ENCODE measurements at regions not wholly inside any gene's neighbourhood (a gene's known extent, or its start where the extent isn't known, plus 50 kb on each side); places are given as distances from the start of the nearest gene placed in this dataset.

GRCh38 chr4:149202117-149202516, 613.5 kb downstream of the IQCM start:
- H3K27ac Mint-ChIP-seq = no peak overlapping the region
- H3K9me3 Mint-ChIP-seq = peaks cover 11 to 12% of the 10 kb centered on the region in 2 donors
- no CpG with 5 or more reads among the region's 1 CpG for WGBS (ENCODE audit: insufficient coverage)
- H3K27me3 Mint-ChIP-seq (ENCODE audit: low read depth in 2 of 2) = no peaks in the 10 kb centered on the region
- H3K4me3 Mint-ChIP-seq = no peak overlapping the region
- intact Hi-C loops (cut with micrococcal nuclease) = no loop called here
- no peaks in the 10 kb centered on the region for H3K4me1 Mint-ChIP-seq
- H3K36me3 Mint-ChIP-seq = no peaks in the 10 kb centered on the region
- Histone ChIP-seq H3K9me3 (ENCODE audit: control insufficient read depth, insufficient read depth, low read length) (no peaks in the 10 kb centered on the region), H3K27me3 (ENCODE audit: control insufficient read depth, insufficient read depth, low read length) (no peaks in the 10 kb centered on the region), H3K27ac (ENCODE audit: low read length) (no peak overlapping the region), H3K36me3 (ENCODE audit: control insufficient read depth, insufficient read depth, low read length) (no peaks in the 10 kb centered on the region), H3K4me1 (ENCODE audit: control insufficient read depth, insufficient read depth, low read length) (no peaks in the 10 kb centered on the region), H3K4me3 (ENCODE audit: low read length) (no peak overlapping the region)
- no peak for ATAC-seq
- no peak for TF ChIP-seq CTCF (IDR thresholded peaks at IDR 0.05)
- DNase-seq = no peak

- intact Hi-C loops (cut with micrococcal nuclease) = no loop called here
Measured at GRCh38 chr4:149199594-149199993, 616.0 kb downstream of the IQCM start.

GRCh38 chr4:149194061-149194460, 621.6 kb downstream of the IQCM start:
- no peak overlapping the region for H3K4me3 Mint-ChIP-seq
- H3K36me3 Mint-ChIP-seq = no peaks in the 10 kb centered on the region
- H3K4me1 Mint-ChIP-seq = no peaks in the 10 kb centered on the region
- Histone ChIP-seq H3K4me1 (ENCODE audit: control insufficient read depth, insufficient read depth, low read length) (no peaks in the 10 kb centered on the region), H3K27me3 (ENCODE audit: control insufficient read depth, insufficient read depth, low read length) (no peaks in the 10 kb centered on the region), H3K36me3 (ENCODE audit: control insufficient read depth, insufficient read depth, low read length) (no peaks in the 10 kb centered on the region), H3K9me3 (ENCODE audit: control insufficient read depth, insufficient read depth, low read length) (no peaks in the 10 kb centered on the region), H3K4me3 (ENCODE audit: low read length) (no peak overlapping the region), H3K27ac (ENCODE audit: low read length) (no peak overlapping the region)
- H3K9me3 Mint-ChIP-seq = peaks cover 4% of the 10 kb centered on the region in 2 donors
- H3K27me3 Mint-ChIP-seq (ENCODE audit: low read depth in 2 of 2) = no peaks in the 10 kb centered on the region
- no peak for DNase-seq
- H3K27ac Mint-ChIP-seq = no peak overlapping the region
- no peak for TF ChIP-seq CTCF (IDR thresholded peaks at IDR 0.05)
- ATAC-seq = no peak
- intact Hi-C loops (cut with micrococcal nuclease) = no loop called here
- WGBS (ENCODE audit: insufficient coverage) = 50% methylated on average over 1 of the region's 1 CpG

More at GRCh38 chr4:149199594-149199993, 616.0 kb downstream of the IQCM start:
- Histone ChIP-seq H3K4me1 (ENCODE audit: control insufficient read depth, insufficient read depth, low read length) (no peaks in the 10 kb centered on the region), H3K9me3 (ENCODE audit: control insufficient read depth, insufficient read depth, low read length) (no peaks in the 10 kb centered on the region), H3K27me3 (ENCODE audit: control insufficient read depth, insufficient read depth, low read length) (no peaks in the 10 kb centered on the region), H3K36me3 (ENCODE audit: control insufficient read depth, insufficient read depth, low read length) (no peaks in the 10 kb centered on the region), H3K4me3 (ENCODE audit: low read length) (no peak overlapping the region), H3K27ac (ENCODE audit: low read length) (no peak overlapping the region)
- H3K4me1 Mint-ChIP-seq = no peaks in the 10 kb centered on the region
- no peak overlapping the region for H3K27ac Mint-ChIP-seq
- H3K9me3 Mint-ChIP-seq = peaks cover 6 to 12% of the 10 kb centered on the region in 2 donors
- WGBS (ENCODE audit: insufficient coverage) = 92% methylated on average over 2 of the region's 3 CpGs
- H3K4me3 Mint-ChIP-seq = no peak overlapping the region
- H3K36me3 Mint-ChIP-seq = no peaks in the 10 kb centered on the region
- peak; percentile 6 for TF ChIP-seq CTCF (IDR thresholded peaks at IDR 0.05)
- ATAC-seq (no peak), DNase-seq (no peak)
- no peaks in the 10 kb centered on the region for H3K27me3 Mint-ChIP-seq (ENCODE audit: low read depth in 2 of 2)

GRCh38 chr4:149187726-149188125, 627.9 kb downstream of the IQCM start:
- Mint-ChIP-seq H3K4me3 (no peak overlapping the region), H3K9me3 (peaks cover 2 to 12% of the 10 kb centered on the region in 2 donors), H3K27me3 (ENCODE audit: low read depth in 2 of 2) (no peaks in the 10 kb centered on the region), H3K4me1 (no peaks in the 10 kb centered on the region), H3K36me3 (no peaks in the 10 kb centered on the region), H3K27ac (no peak overlapping the region)
- Histone ChIP-seq H3K4me1 (ENCODE audit: control insufficient read depth, insufficient read depth, low read length) (no peaks in the 10 kb centered on the region), H3K9me3 (ENCODE audit: control insufficient read depth, insufficient read depth, low read length) (no peaks in the 10 kb centered on the region), H3K4me3 (ENCODE audit: low read length) (no peak overlapping the region), H3K27me3 (ENCODE audit: control insufficient read depth, insufficient read depth, low read length) (no peaks in the 10 kb centered on the region), H3K27ac (ENCODE audit: low read length) (no peak overlapping the region), H3K36me3 (ENCODE audit: control insufficient read depth, insufficient read depth, low read length) (no peaks in the 10 kb centered on the region)
- no peak for DNase-seq
- intact Hi-C loops (cut with micrococcal nuclease) = no loop called here
- no peak for ATAC-seq
- TF ChIP-seq CTCF (IDR thresholded peaks at IDR 0.05) = no peak

Measured in natural killer cell (primary cell).